ENCODE measurements at regions not wholly inside any gene's neighbourhood (a gene's known extent, or its start where the extent isn't known, plus 50 kb on each side); places are given as distances from the start of the nearest gene placed in this dataset.
"Not testable (repeated sequence)": the region's sequence is repeated elsewhere in the genome, so short reads cannot be mapped to it uniquely, and the experiment has no call there.

GRCh38 chr6:9225441-9225871 lies 790.1 kb upstream of the SLC35B3 start:
- Histone ChIP-seq H3K27ac (no peak overlapping the region), H3K4me3 (no peak overlapping the region), H3K9me3 (peaks cover 0 to 20% (median 1%) of the 10 kb centered on the region in 8 donors), H3K4me1 (no peaks in the 10 kb centered on the region), H3K27me3 (replicated peaks in 1 of 7) (no peaks in the 10 kb centered on the region), H3K36me3 (no peaks in the 10 kb centered on the region)
- intact Hi-C loops (cut with DNase I; ENCODE audit: low total_unique reads), result no loop called here
- no peak for TF ChIP-seq POLR2AphosphoS5 (IDR thresholded peaks at IDR 0.05)
- TF ChIP-seq CTCF (IDR thresholded peaks at IDR 0.05 in 8 of 11, conservative IDR thresholded peaks at IDR 0.05 in 3 of 11), result no peak
- no peak for TF ChIP-seq POLR2A (IDR thresholded peaks at IDR 0.05)
- WGBS, 5 donors, result 51 to 67% (median 59%) methylated on average over 3 of the region's 3 CpGs
- no peak for DNase-seq

- no peak overlapping the region for H3K4me3 ChIP-seq
- intact Hi-C loops (cut with DNase I; ENCODE audit: low total_unique reads), result no loop called here
- peaks cover 0 to 29% (median 9%) of the 10 kb centered on the region in 8 donors for H3K9me3 ChIP-seq
- no peak for DNase-seq
- H3K27me3 ChIP-seq (replicated peaks in 1 of 7), result no peaks in the 10 kb centered on the region
- WGBS, 5 donors, result 64 to 90% (median 87%) methylated on average over 1 of the region's 1 CpG
- TF ChIP-seq POLR2AphosphoS5 (IDR thresholded peaks at IDR 0.05) (no peak), CTCF (IDR thresholded peaks at IDR 0.05 in 8 of 11, conservative IDR thresholded peaks at IDR 0.05 in 3 of 11) (no peak), POLR2A (IDR thresholded peaks at IDR 0.05) (no peak)
- H3K36me3 ChIP-seq, result no peaks in the 10 kb centered on the region
- H3K27ac ChIP-seq, result no peak overlapping the region
- H3K4me1 ChIP-seq, result no peaks in the 10 kb centered on the region
Measured at GRCh38 chr6:9224539-9224938, 789.2 kb upstream of the SLC35B3 start.

GRCh38 chr6:9213717-9214116 lies 778.4 kb upstream of the SLC35B3 start:
- H3K4me3 ChIP-seq; H3K4me1 ChIP-seq; DNase-seq; H3K27me3 ChIP-seq (replicated peaks in 1 of 7); H3K36me3 ChIP-seq; intact Hi-C loops (cut with DNase I; ENCODE audit: low total_unique reads); H3K27ac ChIP-seq: not testable (repeated sequence)
- WGBS, 5 donors, result 78 to 85% (median 83%) methylated on average over 8 of the region's 8 CpGs
- peaks cover 0 to 38% (median 13%) of the 10 kb centered on the region in 8 donors for H3K9me3 ChIP-seq

GRCh38 chr6:9208966-9209365 lies 773.6 kb upstream of the SLC35B3 start:
- Histone ChIP-seq H3K4me1 (no peaks in the 10 kb centered on the region), H3K27me3 (replicated peaks in 1 of 7) (no peaks in the 10 kb centered on the region), H3K4me3 (no peak overlapping the region), H3K27ac (no peak overlapping the region), H3K9me3 (peaks cover 0 to 27% (median 14%) of the 10 kb centered on the region in 8 donors), H3K36me3 (no peaks in the 10 kb centered on the region)
- WGBS, 5 donors, result 81 to 93% (median 90%) methylated on average over 3 of the region's 3 CpGs
- TF ChIP-seq POLR2A (IDR thresholded peaks at IDR 0.05) (no peak), CTCF (IDR thresholded peaks at IDR 0.05 in 8 of 11, conservative IDR thresholded peaks at IDR 0.05 in 3 of 11) (no peak), POLR2AphosphoS5 (IDR thresholded peaks at IDR 0.05) (no peak)
- intact Hi-C loops (cut with DNase I; ENCODE audit: low total_unique reads), result no loop called here
- DNase-seq, result no peak

GRCh38 chr6:9205645-9206044 lies 770.3 kb upstream of the SLC35B3 start:
- Histone ChIP-seq H3K4me1 (no peaks in the 10 kb centered on the region), H3K27me3 (replicated peaks in 1 of 7) (no peaks in the 10 kb centered on the region), H3K36me3 (no peaks in the 10 kb centered on the region), H3K27ac (no peak overlapping the region), H3K9me3 (peaks cover 0 to 27% (median 9%) of the 10 kb centered on the region in 8 donors), H3K4me3 (no peak overlapping the region)
- WGBS, 5 donors, result 88 to 97% (median 94%) methylated on average over 1 of the region's 1 CpG
- intact Hi-C loops (cut with DNase I; ENCODE audit: low total_unique reads), result no loop called here
- no peak for DNase-seq
- TF ChIP-seq CTCF (IDR thresholded peaks at IDR 0.05 in 8 of 11, conservative IDR thresholded peaks at IDR 0.05 in 3 of 11), result no peak
- TF ChIP-seq POLR2AphosphoS5 (IDR thresholded peaks at IDR 0.05), result no peak
- no peak for TF ChIP-seq POLR2A (IDR thresholded peaks at IDR 0.05)

Data from spleen (tissue), 11 donors.